ENCODE measurements at regions not wholly inside any gene's neighbourhood (a gene's known extent, or its start where the extent isn't known, plus 50 kb on each side); places are given as distances from the start of the nearest gene placed in this dataset.

GRCh38 chr2:149921911-149922616, 334.5 kb upstream of the MMADHC start:
- no peak overlapping the region for H3K4me2 ChIP-seq (ENCODE audit: low read length)
- H3K9me2 ChIP-seq (replicated peaks; ENCODE audit: low read length), result no peaks in the 10 kb centered on the region
- intact Hi-C loops (cut with micrococcal nuclease), result loop anchor here (5.0 to 10.0 kb wide), 5 partner anchors 65 to 563 kb away; partner anchors contain the start of gene RND3
- ATAC-seq (peak; percentile 19; the same call in 1 of the 2 replicates), DNase-seq (peak; percentile 79)
- TF ChIP-seq EZH2 (IDR thresholded peaks at IDR 0.05; ENCODE audit: low read length, unreplicated experiment), result no peak
- H3K27ac ChIP-seq (ENCODE audit: low read length), result peak overlapping the region; percentile 66
- no peak overlapping the region for H3K9ac ChIP-seq (ENCODE audit: low read length)
- no peaks in the 10 kb centered on the region for H3K9me3 ChIP-seq (ENCODE audit: low read length)
- H3K27me3 ChIP-seq (ENCODE audit: low read length), result no peaks in the 10 kb centered on the region
- peaks cover 14% of the 10 kb centered on the region for H3F3A ChIP-seq (ENCODE audit: low read length, unreplicated experiment)
- peaks cover 31% of the 10 kb centered on the region for H3K4me1 ChIP-seq (ENCODE audit: insufficient read depth, low read length)
- no peaks in the 10 kb centered on the region for H3K79me2 ChIP-seq (ENCODE audit: low read length)
- BruUV-seq (replicated peaks), result no TSS peak
- H2AFZ ChIP-seq (ENCODE audit: low read length), result no peak overlapping the region
- H4K20me1 ChIP-seq (ENCODE audit: low read length), result no peaks in the 10 kb centered on the region
- no peak overlapping the region for H3K4me3 ChIP-seq (ENCODE audit: low read length)
- POLR2A ChIA-PET (ENCODE audit: unreplicated experiment), result no interaction called here
- H3K36me3 ChIP-seq (ENCODE audit: low read depth, low read length), result no peaks in the 10 kb centered on the region
- CTCF ChIA-PET, result no interaction called here

GRCh38 chr2:149920389-149920788, 332.8 kb upstream of the MMADHC start:
- CTCF ChIA-PET, result no interaction called here
- no TSS peak for BruUV-seq (replicated peaks)
- no peaks in the 10 kb centered on the region for H3K27me3 ChIP-seq (ENCODE audit: low read length)
- no peaks in the 10 kb centered on the region for H4K20me1 ChIP-seq (ENCODE audit: low read length)
- H3K27ac ChIP-seq (ENCODE audit: low read length), result no peak overlapping the region
- no peaks in the 10 kb centered on the region for H3K9me2 ChIP-seq (replicated peaks; ENCODE audit: low read length)
- intact Hi-C loops (cut with micrococcal nuclease), result loop anchor here (5.0 to 10.0 kb wide), 5 partner anchors 67 to 564 kb away; partner anchors contain the start of gene RND3
- TF ChIP-seq EZH2 (IDR thresholded peaks at IDR 0.05; ENCODE audit: low read length, unreplicated experiment) (no peak), EZH2phosphoT487 (IDR thresholded peaks at IDR 0.05; ENCODE audit: borderline replicate concordance, low read length) (no peak)
- TF ChIP-seq, protein P1, sequence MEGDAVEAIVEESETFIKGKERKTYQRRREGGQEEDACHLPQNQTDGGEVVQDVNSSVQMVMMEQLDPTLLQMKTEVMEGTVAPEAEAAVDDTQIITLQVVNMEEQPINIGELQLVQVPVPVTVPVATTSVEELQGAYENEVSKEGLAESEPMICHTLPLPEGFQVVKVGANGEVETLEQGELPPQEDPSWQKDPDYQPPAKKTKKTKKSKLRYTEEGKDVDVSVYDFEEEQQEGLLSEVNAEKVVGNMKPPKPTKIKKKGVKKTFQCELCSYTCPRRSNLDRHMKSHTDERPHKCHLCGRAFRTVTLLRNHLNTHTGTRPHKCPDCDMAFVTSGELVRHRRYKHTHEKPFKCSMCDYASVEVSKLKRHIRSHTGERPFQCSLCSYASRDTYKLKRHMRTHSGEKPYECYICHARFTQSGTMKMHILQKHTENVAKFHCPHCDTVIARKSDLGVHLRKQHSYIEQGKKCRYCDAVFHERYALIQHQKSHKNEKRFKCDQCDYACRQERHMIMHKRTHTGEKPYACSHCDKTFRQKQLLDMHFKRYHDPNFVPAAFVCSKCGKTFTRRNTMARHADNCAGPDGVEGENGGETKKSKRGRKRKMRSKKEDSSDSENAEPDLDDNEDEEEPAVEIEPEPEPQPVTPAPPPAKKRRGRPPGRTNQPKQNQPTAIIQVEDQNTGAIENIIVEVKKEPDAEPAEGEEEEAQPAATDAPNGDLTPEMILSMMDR (conservative IDR thresholded peaks at IDR 0.05; ENCODE audit: low read depth, low read length), result no peak
- H3K79me2 ChIP-seq (ENCODE audit: low read length), result no peaks in the 10 kb centered on the region
- DNase-seq (no peak), ATAC-seq (no peak)
- no peak overlapping the region for H2AFZ ChIP-seq (ENCODE audit: low read length)
- H3K4me2 ChIP-seq (ENCODE audit: low read length), result no peak overlapping the region
- H3K9ac ChIP-seq (ENCODE audit: low read length), result no peak overlapping the region
- peaks cover 14% of the 10 kb centered on the region for H3F3A ChIP-seq (ENCODE audit: low read length, unreplicated experiment)
- no peak overlapping the region for H3K4me3 ChIP-seq (ENCODE audit: low read length)
- H3K9me3 ChIP-seq (ENCODE audit: low read length), result no peaks in the 10 kb centered on the region
- H3K4me1 ChIP-seq (ENCODE audit: insufficient read depth, low read length), result peaks cover 31% of the 10 kb centered on the region
- POLR2A ChIA-PET (ENCODE audit: unreplicated experiment), result no interaction called here
- no peaks in the 10 kb centered on the region for H3K36me3 ChIP-seq (ENCODE audit: low read depth, low read length)

DNA sequence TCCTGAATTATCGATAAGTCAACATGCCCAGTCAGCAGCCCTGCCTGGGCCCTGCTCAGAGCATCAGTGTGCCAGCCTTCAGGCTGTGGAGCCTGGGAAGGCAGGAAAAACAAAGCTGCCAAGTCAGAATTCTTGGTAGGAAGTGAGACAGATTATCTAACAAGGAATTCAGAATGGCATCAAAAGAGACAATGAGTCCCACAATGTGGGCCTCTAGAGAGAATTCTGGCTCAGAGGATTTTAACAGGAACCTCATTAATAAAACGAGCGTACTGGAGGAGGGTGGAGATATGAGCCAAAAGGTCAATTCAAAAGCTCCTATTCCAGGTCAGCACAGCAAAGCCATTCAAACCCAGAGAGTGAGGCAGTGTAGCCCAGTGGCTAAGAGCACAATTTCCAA, 327.6 kb upstream of the MMADHC start:
- no peak overlapping the region for H2AFZ ChIP-seq (ENCODE audit: low read length)
- TF ChIP-seq, protein P1 (conservative IDR thresholded peaks at IDR 0.05; ENCODE audit: low read depth, low read length), result no peak
- no peak for TF ChIP-seq EZH2phosphoT487 (IDR thresholded peaks at IDR 0.05; ENCODE audit: borderline replicate concordance, low read length)
- TF ChIP-seq EZH2 (IDR thresholded peaks at IDR 0.05; ENCODE audit: low read length, unreplicated experiment), result no peak
- no peaks in the 10 kb centered on the region for H3K4me1 ChIP-seq (ENCODE audit: insufficient read depth, low read length)
- H3K27me3 ChIP-seq (ENCODE audit: low read length), result no peaks in the 10 kb centered on the region
- H3K4me3 ChIP-seq (ENCODE audit: low read length), result no peak overlapping the region
- H3K4me2 ChIP-seq (ENCODE audit: low read length), result no peak overlapping the region
- ATAC-seq, result no peak
- no peak for DNase-seq
- no TSS peak for BruUV-seq (replicated peaks)
- ChIA-PET CTCF (no interaction called here), POLR2A (ENCODE audit: unreplicated experiment) (no interaction called here)
- no peak overlapping the region for H3K27ac ChIP-seq (ENCODE audit: low read length)
- intact Hi-C loops (cut with micrococcal nuclease), result no loop called here
- no peaks in the 10 kb centered on the region for H3K9me2 ChIP-seq (replicated peaks; ENCODE audit: low read length)
- no peaks in the 10 kb centered on the region for H3F3A ChIP-seq (ENCODE audit: low read length, unreplicated experiment)
- H3K9me3 ChIP-seq (ENCODE audit: low read length), result no peaks in the 10 kb centered on the region
- H4K20me1 ChIP-seq (ENCODE audit: low read length), result no peaks in the 10 kb centered on the region
- H3K79me2 ChIP-seq (ENCODE audit: low read length), result no peaks in the 10 kb centered on the region
- no peaks in the 10 kb centered on the region for H3K36me3 ChIP-seq (ENCODE audit: low read depth, low read length)
- H3K9ac ChIP-seq (ENCODE audit: low read length), result no peak overlapping the region

Data from PC-3 (cell line).